HEK293 (cell line): ENCODE measurements at regions not wholly inside any gene's neighbourhood (a gene's known extent, or its start where the extent isn't known, plus 50 kb on each side); places are given as distances from the start of the nearest gene placed in this dataset.

Source experiments
- CTCF ChIA-PET: fragments of 350-600 bp; formaldehyde crosslinking; extraction: SDS; loops from one replicate; lab custom pipeline; 2021; ENCODE audit warnings: antibody characterized with exemption; lab: Yijun Ruan, JAX
- POLR2A ChIA-PET: fragments of 300-600 bp; formaldehyde crosslinking; extraction: SDS; loops from one replicate; lab custom pipeline; 2020; ENCODE audit warnings: antibody characterized with exemption, inconsistent platforms; lab: Yijun Ruan, JAX
- H3K27ac ChIP-seq: fragments of 200-500 bp; sonication (Bioruptor generic); 2 replicates; pipeline ENCODE4 v1.5.1; 2014; ENCODE audit warnings: low read depth, low read length, control low read depth, inconsistent platforms; ENCODE audit errors: extremely low read depth
- H3K36me3 ChIP-seq, 2 experiments: fragments of 200-500 bp in 1 of 2; sonication (Bioruptor generic) in 1 of 2; 1 replicate in 1 of 2; 2 replicates in 1 of 2; pipeline ENCODE4 v1.5.1; 2014 to 2017; ENCODE audit warnings: inconsistent platforms in 2 of 2, low read length in 2 of 2; ENCODE audit not compliant: control insufficient read depth in 2 of 2, insufficient read depth in 1 of 2
- H3K4me1 ChIP-seq: fragments of 200-500 bp; sonication (Bioruptor generic); 2 replicates; pipeline ENCODE4 v1.5.1; 2014; ENCODE audit warnings: mild to moderate bottlenecking, low read length, inconsistent platforms; ENCODE audit not compliant: control insufficient read depth, insufficient read depth
- H3K4me3 ChIP-seq: 2 replicates; pipeline ENCODE4 v1.5.1; 2011; ENCODE audit warnings: low read depth, mild to moderate bottlenecking, control low read depth, low read length, moderate library complexity
- H3K9me3 ChIP-seq: fragments of 200-500 bp; sonication (Bioruptor generic); 2 replicates; pipeline ENCODE4 v1.5.1; 2014; ENCODE audit warnings: low read depth, low read length, inconsistent platforms; ENCODE audit not compliant: control insufficient read depth, insufficient read depth
- BCL11A ChIP-seq: fragments of 450-650 bp; formaldehyde crosslinking; IDR thresholded peaks from 2 replicates; pipeline ENCODE4 v1.5.1; 2016; ENCODE audit warnings: low read depth, missing biosample characterization, missing genetic modification characterization
- HOXC10 ChIP-seq: sonication (generic); formaldehyde crosslinking; IDR thresholded peaks from 2 replicates; pipeline ENCODE4 v1.8.1; 2023; ENCODE audit warnings: mild to moderate bottlenecking, missing genetic modification reagents
- OVOL3 ChIP-seq: fragments of 450-650 bp; formaldehyde crosslinking; IDR thresholded peaks from 2 replicates; pipeline ENCODE4 v1.5.1; 2016; ENCODE audit warnings: missing biosample characterization, missing genetic modification characterization
- SETDB1 ChIP-seq: IDR thresholded peaks from one replicate; pipeline ENCODE4 v1.6.1; 2017; ENCODE audit warnings: mild to moderate bottlenecking, low read length, moderate library complexity, mixed read lengths; ENCODE audit not compliant: insufficient read length
- ZBTB10 ChIP-seq: fragments of 450-650 bp; formaldehyde crosslinking; IDR thresholded peaks from 2 replicates; pipeline ENCODE4 v1.5.1; 2016; ENCODE audit warnings: missing biosample characterization, missing genetic modification characterization
- ZBTB6 ChIP-seq: fragments of 450-650 bp; formaldehyde crosslinking; IDR thresholded peaks from 2 replicates; pipeline ENCODE4 v1.5.1; 2017; ENCODE audit warnings: missing biosample characterization, missing genetic modification characterization
- ZNF10 ChIP-seq: fragments of 450-650 bp; formaldehyde crosslinking; IDR thresholded peaks from 2 replicates; pipeline ENCODE4 v1.5.1; 2017; ENCODE audit warnings: missing biosample characterization, missing genetic modification characterization
- ZNF157 ChIP-seq: fragments of 450-650 bp; formaldehyde crosslinking; IDR thresholded peaks from 2 replicates; pipeline ENCODE4 v1.5.1; 2016; ENCODE audit warnings: missing biosample characterization, missing genetic modification characterization
- ZNF169 ChIP-seq: fragments of 450-650 bp; formaldehyde crosslinking; IDR thresholded peaks from 2 replicates; pipeline ENCODE4 v1.5.1; 2016; ENCODE audit warnings: missing biosample characterization, missing genetic modification characterization
- ZNF19 ChIP-seq: fragments of 450-650 bp; formaldehyde crosslinking; IDR thresholded peaks from 2 replicates; pipeline ENCODE4; 2016; ENCODE audit warnings: missing biosample characterization, missing genetic modification characterization, low read depth
- ZNF366 ChIP-seq: fragments of 450-650 bp; formaldehyde crosslinking; conservative IDR thresholded peaks from 2 replicates; pipeline ENCODE4 v1.5.1; 2016; ENCODE audit warnings: missing biosample characterization, missing genetic modification characterization
- ZNF404 ChIP-seq: fragments of 450-650 bp; formaldehyde crosslinking; IDR thresholded peaks from 2 replicates; pipeline ENCODE4 v1.5.1; 2017; ENCODE audit warnings: missing biosample characterization, missing genetic modification characterization
- ZNF521 ChIP-seq: fragments of 450-650 bp; formaldehyde crosslinking; IDR thresholded peaks from 2 replicates; pipeline ENCODE4 v1.5.1; 2017; ENCODE audit warnings: missing biosample characterization, mild to moderate bottlenecking, missing genetic modification characterization
- ZNF549 ChIP-seq: fragments of 450-650 bp; IDR thresholded peaks from 2 replicates; pipeline ENCODE4 v1.5.1; 2018; ENCODE audit warnings: missing biosample characterization, missing genetic modification characterization, mild to moderate bottlenecking, inconsistent platforms, moderate library complexity
- ZNF660 ChIP-seq: fragments of 450-650 bp; IDR thresholded peaks from 2 replicates; pipeline ENCODE4 v1.5.1; 2018; ENCODE audit warnings: missing biosample characterization, mild to moderate bottlenecking, missing genetic modification characterization
- ZNF791 ChIP-seq: fragments of 450-650 bp; formaldehyde crosslinking; IDR thresholded peaks from 2 replicates; pipeline ENCODE4 v1.5.1; 2016; ENCODE audit warnings: missing biosample characterization, missing genetic modification characterization

GRCh38 chr10:128929767-128930166 lies 537.3 kb upstream of the MGMT start:
- POLR2A ChIA-PET: interaction anchor here (1.1 kb wide), 1 partner anchor 21 kb away, joined by 3 read pairs; no protein-coding TSS in a partner anchor
- H3K9me3 ChIP-seq: no peaks in the 10 kb centered on the region
- H3K36me3 ChIP-seq: no peaks in the 10 kb centered on the region
- no peaks in the 10 kb centered on the region for H3K4me1 ChIP-seq
- CTCF ChIA-PET: no interaction called here
- H3K4me3 ChIP-seq: no peak overlapping the region
- TF ChIP-seq ZNF660 (tag by site-specific recombination): no peak
- no peak for TF ChIP-seq ZNF10 (tag by site-specific recombination)
- no peak for TF ChIP-seq ZNF404 (tag by site-specific recombination)
- TF ChIP-seq, all 188 proteins: peak for 0
- H3K27ac ChIP-seq: no peak overlapping the region

- no peaks in the 10 kb centered on the region for H3K4me1 ChIP-seq
- ChIA-PET CTCF (interaction anchor here (0.7 kb wide), 1 partner anchor 34 kb away, joined by 3 read pairs; no protein-coding TSS in a partner anchor), POLR2A (interaction anchor here (1.1 kb wide), 1 partner anchor 22 kb away, joined by 3 read pairs; no protein-coding TSS in a partner anchor)
- no peak overlapping the region for H3K27ac ChIP-seq
- H3K4me3 ChIP-seq: no peak overlapping the region
- TF ChIP-seq ZNF549 (tag by site-specific recombination) (no peak), ZBTB6 (no peak), HOXC10 (CRISPR knock-in tag) (no peak), ZNF521 (no peak)
- H3K9me3 ChIP-seq: no peaks in the 10 kb centered on the region
- H3K36me3 ChIP-seq: no peaks in the 10 kb centered on the region
Measured at GRCh38 chr10:128930515-128930914, 536.5 kb upstream of the MGMT start.

GRCh38 chr10:128932071-128932820 lies 534.8 kb upstream of the MGMT start:
- H3K4me3 ChIP-seq: no peak overlapping the region
- no peaks in the 10 kb centered on the region for H3K9me3 ChIP-seq
- ChIA-PET POLR2A (no interaction called here), CTCF (no interaction called here)
- TF ChIP-seq ZNF169 (tag by site-specific recombination) (no peak), BCL11A (no peak), ZNF366 (tag by site-specific recombination) (no peak), SETDB1 (no peak), ZBTB10 (tag by site-specific recombination) (no peak), ZNF157 (tag by site-specific recombination) (no peak), ZNF19 (no peak), OVOL3 (tag by site-specific recombination) (no peak), ZNF791 (no peak)
- H3K36me3 ChIP-seq: no peaks in the 10 kb centered on the region
- H3K27ac ChIP-seq: no peak overlapping the region
- H3K4me1 ChIP-seq: no peaks in the 10 kb centered on the region
